ENCODE measurements at regions not wholly inside any gene's neighbourhood (a gene's known extent, or its start where the extent isn't known, plus 50 kb on each side); places are given as distances from the start of the nearest gene placed in this dataset.

DNA sequence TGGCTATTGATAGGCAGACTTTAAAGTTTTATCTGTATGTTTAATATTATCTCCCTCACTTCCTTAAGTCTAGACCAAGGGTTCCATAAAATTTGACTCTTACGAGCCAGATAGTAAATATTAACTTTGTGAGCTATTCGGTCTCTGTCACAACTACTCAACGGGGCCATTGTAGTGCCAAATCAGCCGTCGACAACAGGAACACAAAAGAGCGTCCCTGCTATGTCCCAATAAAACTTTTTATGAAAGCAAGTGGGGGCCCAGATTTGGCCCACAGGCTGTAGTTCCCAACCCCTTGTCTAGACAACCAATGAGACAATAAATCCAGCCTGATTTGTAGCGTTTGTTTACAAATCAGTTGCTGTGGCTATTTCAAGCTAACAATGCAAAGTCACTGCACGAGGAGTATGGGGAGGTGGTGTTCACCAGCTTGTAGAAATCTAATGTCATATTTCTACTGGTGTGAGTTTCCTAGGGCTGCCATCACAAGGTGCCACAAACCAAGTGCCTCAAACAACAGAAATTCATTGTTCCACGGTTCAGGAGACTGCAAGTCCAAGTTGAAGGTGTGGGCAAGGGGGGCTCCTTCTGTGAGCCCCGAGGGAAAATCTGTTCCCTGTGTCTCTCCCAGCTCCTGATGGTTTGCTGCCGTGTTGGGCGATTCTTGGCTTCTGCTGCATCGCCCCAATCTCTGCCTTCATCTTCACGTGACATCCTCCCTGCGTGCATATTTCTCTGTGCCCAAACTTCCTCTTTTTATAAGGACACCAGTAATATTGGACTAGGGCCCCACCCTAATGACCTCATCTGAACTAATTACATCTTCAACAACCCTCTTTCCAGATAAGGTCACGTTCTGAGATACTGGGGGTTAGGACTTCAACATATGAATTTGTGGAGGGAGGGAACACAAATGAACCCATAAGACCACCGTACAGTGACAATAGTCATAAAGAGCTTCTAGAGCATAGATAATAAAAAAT is 356.0 kb upstream of the JARID2 start:
- TF ChIP-seq, protein P1, sequence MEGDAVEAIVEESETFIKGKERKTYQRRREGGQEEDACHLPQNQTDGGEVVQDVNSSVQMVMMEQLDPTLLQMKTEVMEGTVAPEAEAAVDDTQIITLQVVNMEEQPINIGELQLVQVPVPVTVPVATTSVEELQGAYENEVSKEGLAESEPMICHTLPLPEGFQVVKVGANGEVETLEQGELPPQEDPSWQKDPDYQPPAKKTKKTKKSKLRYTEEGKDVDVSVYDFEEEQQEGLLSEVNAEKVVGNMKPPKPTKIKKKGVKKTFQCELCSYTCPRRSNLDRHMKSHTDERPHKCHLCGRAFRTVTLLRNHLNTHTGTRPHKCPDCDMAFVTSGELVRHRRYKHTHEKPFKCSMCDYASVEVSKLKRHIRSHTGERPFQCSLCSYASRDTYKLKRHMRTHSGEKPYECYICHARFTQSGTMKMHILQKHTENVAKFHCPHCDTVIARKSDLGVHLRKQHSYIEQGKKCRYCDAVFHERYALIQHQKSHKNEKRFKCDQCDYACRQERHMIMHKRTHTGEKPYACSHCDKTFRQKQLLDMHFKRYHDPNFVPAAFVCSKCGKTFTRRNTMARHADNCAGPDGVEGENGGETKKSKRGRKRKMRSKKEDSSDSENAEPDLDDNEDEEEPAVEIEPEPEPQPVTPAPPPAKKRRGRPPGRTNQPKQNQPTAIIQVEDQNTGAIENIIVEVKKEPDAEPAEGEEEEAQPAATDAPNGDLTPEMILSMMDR (IDR thresholded peaks at IDR 0.05; ENCODE audit: low read depth, low read length, poor library complexity, severe bottlenecking): no peak
- TF ChIP-seq EZH2phosphoT487 (IDR thresholded peaks at IDR 0.05; ENCODE audit: borderline replicate concordance, low read length): no peak
